ENCODE measurements at regions not wholly inside any gene's neighbourhood (a gene's known extent, or its start where the extent isn't known, plus 50 kb on each side); places are given as distances from the start of the nearest gene placed in this dataset.

- TF ChIP-seq EP300 (IDR thresholded peaks at IDR 0.05; ENCODE audit: low read length) (no peak), FOXJ3 (CRISPR knock-in tag; IDR thresholded peaks at IDR 0.05) (no peak), CTCF (IDR thresholded peaks at IDR 0.05 in 2 of 3, conservative IDR thresholded peaks at IDR 0.05 in 1 of 3; ENCODE audit: insufficient read depth in 2 of 3, low read depth in 1 of 3, low read length in 3 of 3) (no peak), POLR2AphosphoS5 (IDR thresholded peaks at IDR 0.05; ENCODE audit: control insufficient read depth, insufficient read depth, low read depth, low read length) (no peak), NFE2L1 (tag; IDR thresholded peaks at IDR 0.05; ENCODE audit: borderline replicate concordance, low read depth) (no peak), CREB5 (CRISPR knock-in tag; IDR thresholded peaks at IDR 0.05) (no peak), L3MBTL2 (IDR thresholded peaks at IDR 0.05) (no peak), EZH2 (IDR thresholded peaks at IDR 0.05; ENCODE audit: borderline replicate concordance, low read depth, low read length) (no peak), MTA2 (IDR thresholded peaks at IDR 0.05; ENCODE audit: low read depth) (no peak), ZBTB40 (IDR thresholded peaks at IDR 0.05) (no peak), ZBTB40 (CRISPR knock-in tag; IDR thresholded peaks at IDR 0.05) (no peak), ZNF445 (CRISPR knock-in tag; IDR thresholded peaks at IDR 0.05; ENCODE audit: low read depth) (no peak), KAT7 (CRISPR knock-in tag; IDR thresholded peaks at IDR 0.05; ENCODE audit: borderline replicate concordance) (no peak), ZNF274 (IDR thresholded peaks at IDR 0.05; ENCODE audit: borderline replicate concordance, low read depth, low read length) (no peak)
- TF ChIP-seq, protein P1, sequence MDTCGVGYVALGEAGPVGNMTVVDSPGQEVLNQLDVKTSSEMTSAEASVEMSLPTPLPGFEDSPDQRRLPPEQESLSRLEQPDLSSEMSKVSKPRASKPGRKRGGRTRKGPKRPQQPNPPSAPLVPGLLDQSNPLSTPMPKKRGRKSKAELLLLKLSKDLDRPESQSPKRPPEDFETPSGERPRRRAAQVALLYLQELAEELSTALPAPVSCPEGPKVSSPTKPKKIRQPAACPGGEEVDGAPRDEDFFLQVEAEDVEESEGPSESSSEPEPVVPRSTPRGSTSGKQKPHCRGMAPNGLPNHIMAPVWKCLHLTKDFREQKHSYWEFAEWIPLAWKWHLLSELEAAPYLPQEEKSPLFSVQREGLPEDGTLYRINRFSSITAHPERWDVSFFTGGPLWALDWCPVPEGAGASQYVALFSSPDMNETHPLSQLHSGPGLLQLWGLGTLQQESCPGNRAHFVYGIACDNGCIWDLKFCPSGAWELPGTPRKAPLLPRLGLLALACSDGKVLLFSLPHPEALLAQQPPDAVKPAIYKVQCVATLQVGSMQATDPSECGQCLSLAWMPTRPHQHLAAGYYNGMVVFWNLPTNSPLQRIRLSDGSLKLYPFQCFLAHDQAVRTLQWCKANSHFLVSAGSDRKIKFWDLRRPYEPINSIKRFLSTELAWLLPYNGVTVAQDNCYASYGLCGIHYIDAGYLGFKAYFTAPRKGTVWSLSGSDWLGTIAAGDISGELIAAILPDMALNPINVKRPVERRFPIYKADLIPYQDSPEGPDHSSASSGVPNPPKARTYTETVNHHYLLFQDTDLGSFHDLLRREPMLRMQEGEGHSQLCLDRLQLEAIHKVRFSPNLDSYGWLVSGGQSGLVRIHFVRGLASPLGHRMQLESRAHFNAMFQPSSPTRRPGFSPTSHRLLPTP (IDR thresholded peaks at IDR 0.05; ENCODE audit: borderline replicate concordance, extremely low read depth, insufficient read length) = no peak
These were observed 74.8 kb upstream of the HAO2 start for GRCh38 chr1:119293797-119294196.
